ENCODE measurements at regions not wholly inside any gene's neighbourhood (a gene's known extent, or its start where the extent isn't known, plus 50 kb on each side); places are given as distances from the start of the nearest gene placed in this dataset.

GRCh38 chr9:81379655-81380054 lies 309.7 kb downstream of the TLE1 start:
- no peak for DNase-seq (ENCODE audit: low spot score, unreplicated experiment)
- H3K36me3 Mint-ChIP-seq (ENCODE audit: insufficient read depth): no peaks in the 10 kb centered on the region
- peaks cover 16% of the 10 kb centered on the region for H3K4me1 Mint-ChIP-seq (ENCODE audit: low read depth)
- H3K27ac Mint-ChIP-seq: no peak overlapping the region
- no peak overlapping the region for H3K4me3 Mint-ChIP-seq (ENCODE audit: low read depth)
- H3K27me3 Mint-ChIP-seq: peaks cover 11% of the 10 kb centered on the region
- H3K9me3 Mint-ChIP-seq (ENCODE audit: low read depth): no peaks in the 10 kb centered on the region
- TF ChIP-seq CTCF (IDR thresholded peaks at IDR 0.05; ENCODE audit: unreplicated experiment): no peak

- no peak for TF ChIP-seq CTCF (IDR thresholded peaks at IDR 0.05; ENCODE audit: unreplicated experiment)
- Mint-ChIP-seq H3K27me3 (peaks cover 16% of the 10 kb centered on the region), H3K4me1 (ENCODE audit: low read depth) (peaks cover 18% of the 10 kb centered on the region)
Measured at GRCh38 chr9:81377921-81378320, 311.4 kb downstream of the TLE1 start.

GRCh38 chr9:81377320-81377719 lies 312.0 kb downstream of the TLE1 start:
- TF ChIP-seq CTCF (IDR thresholded peaks at IDR 0.05; ENCODE audit: unreplicated experiment): no peak
- peaks cover 18% of the 10 kb centered on the region for H3K4me1 Mint-ChIP-seq (ENCODE audit: low read depth)
- H3K9me3 Mint-ChIP-seq (ENCODE audit: low read depth): no peaks in the 10 kb centered on the region
- H3K36me3 Mint-ChIP-seq (ENCODE audit: insufficient read depth): no peaks in the 10 kb centered on the region
- H3K27ac Mint-ChIP-seq: no peak overlapping the region
- H3K27me3 Mint-ChIP-seq: peaks cover 16% of the 10 kb centered on the region
- DNase-seq (ENCODE audit: low spot score, unreplicated experiment): no peak
- H3K4me3 Mint-ChIP-seq (ENCODE audit: low read depth): no peak overlapping the region

More at GRCh38 chr9:81377921-81378320, 311.4 kb downstream of the TLE1 start:
- no peaks in the 10 kb centered on the region for H3K36me3 Mint-ChIP-seq (ENCODE audit: insufficient read depth)
- no peak overlapping the region for H3K4me3 Mint-ChIP-seq (ENCODE audit: low read depth)
- H3K9me3 Mint-ChIP-seq (ENCODE audit: low read depth): no peaks in the 10 kb centered on the region
- no peak overlapping the region for H3K27ac Mint-ChIP-seq
- DNase-seq (ENCODE audit: low spot score, unreplicated experiment): no peak

- no peak for DNase-seq (ENCODE audit: low spot score, unreplicated experiment)
- Mint-ChIP-seq H3K27ac (no peak overlapping the region), H3K4me1 (ENCODE audit: low read depth) (peaks cover 22% of the 10 kb centered on the region), H3K36me3 (ENCODE audit: insufficient read depth) (no peaks in the 10 kb centered on the region), H3K27me3 (peaks cover 16% of the 10 kb centered on the region), H3K9me3 (ENCODE audit: low read depth) (no peaks in the 10 kb centered on the region), H3K4me3 (ENCODE audit: low read depth) (no peak overlapping the region)
- no peak for TF ChIP-seq CTCF (IDR thresholded peaks at IDR 0.05; ENCODE audit: unreplicated experiment)
Measured at GRCh38 chr9:81375187-81376100, 313.9 kb downstream of the TLE1 start.

- no peak overlapping the region for H3K27ac Mint-ChIP-seq
- no peak overlapping the region for H3K4me3 Mint-ChIP-seq (ENCODE audit: low read depth)
- H3K27me3 Mint-ChIP-seq: peaks cover 16% of the 10 kb centered on the region
- no peak for TF ChIP-seq CTCF (IDR thresholded peaks at IDR 0.05; ENCODE audit: unreplicated experiment)
- H3K36me3 Mint-ChIP-seq (ENCODE audit: insufficient read depth): no peaks in the 10 kb centered on the region
- H3K4me1 Mint-ChIP-seq (ENCODE audit: low read depth): peaks cover 24% of the 10 kb centered on the region
- DNase-seq (ENCODE audit: low spot score, unreplicated experiment): no peak
- H3K9me3 Mint-ChIP-seq (ENCODE audit: low read depth): no peaks in the 10 kb centered on the region
Measured at GRCh38 chr9:81374459-81375186, 314.7 kb downstream of the TLE1 start.

Data from progenitor cell of endocrine pancreas (in vitro differentiated cells).